Neutrophil (primary cell): ENCODE measurements at regions not wholly inside any gene's neighbourhood (a gene's known extent, or its start where the extent isn't known, plus 50 kb on each side); places are given as distances from the start of the nearest gene placed in this dataset.

Experiments used
- H3K27ac ChIP-seq: fragments of 200-600 bp; sonication (generic); 2 replicates; pipeline ENCODE4 v1.5.1; 2016; ENCODE audit warnings: mild to moderate bottlenecking, moderate library complexity
- H3K27me3 ChIP-seq: fragments of 200-600 bp; sonication (generic); 2 replicates; pipeline ENCODE4 v1.6.0; 2016; ENCODE audit warnings: mild to moderate bottlenecking
- H3K36me3 ChIP-seq: fragments of 200-600 bp; sonication (generic); 2 replicates; pipeline ENCODE4 v1.5.1; 2017
- H3K4me1 ChIP-seq, 2 experiments: fragments of 200-600 bp in 1 of 2; sonication (generic) in 1 of 2; 1 replicate in 1 of 2; 2 replicates in 1 of 2; pipeline versions ENCODE4 v1.5.1 to v1.6.1; 2013 to 2016; ENCODE audit warnings: low read depth in 1 of 2, low read length in 1 of 2, mild to moderate bottlenecking in 1 of 2, moderate library complexity in 1 of 2; ENCODE audit not compliant: control insufficient read depth in 1 of 2, insufficient read depth in 1 of 2
- H3K4me3 ChIP-seq, 2 experiments: fragments of 200-600 bp in 1 of 2; sonication (generic) in 1 of 2; 1 replicate in 1 of 2; 2 replicates in 1 of 2; pipeline ENCODE4 v1.5.1; 2013 to 2016; ENCODE audit warnings: low read depth in 1 of 2, low read length in 1 of 2, mild to moderate bottlenecking in 1 of 2, moderate library complexity in 1 of 2
- H3K9me3 ChIP-seq: fragments of 200-600 bp; sonication (generic); 2 replicates; pipeline ENCODE4 v1.5.1; 2016
- TF ChIP-seq, protein P1 (sequence below): fragments of 200-600 bp; sonication (generic); IDR thresholded peaks from 2 replicates; pipeline ENCODE4 v1.5.1; 2016; ENCODE audit warnings: antibody characterized with exemption

DNA sequence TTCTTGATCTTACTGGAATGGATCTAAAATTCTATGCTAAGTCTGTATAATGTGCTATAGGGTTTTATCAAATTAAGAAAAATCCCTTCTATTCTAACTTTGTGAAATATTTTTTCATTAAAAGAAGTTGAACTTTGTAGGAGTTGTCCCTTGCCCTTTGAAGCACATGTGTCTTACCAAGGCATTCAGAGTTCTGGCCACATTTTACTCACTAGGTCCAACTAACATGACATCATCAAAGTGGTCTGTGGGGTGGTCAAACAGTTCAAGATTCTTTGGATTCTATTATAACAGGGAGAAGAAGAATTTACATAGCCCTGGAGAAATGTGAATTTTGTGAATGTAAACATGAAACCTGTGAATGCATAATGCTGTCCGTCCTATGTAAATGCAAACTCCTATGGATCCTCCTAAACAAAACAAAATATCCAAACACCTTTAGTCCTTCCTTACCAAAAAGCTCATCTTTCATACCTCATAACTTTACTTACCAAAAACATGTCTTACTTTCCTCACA lies 88.7 kb downstream of the EBNA1BP2 start:
- Histone ChIP-seq H3K4me3 (no peak overlapping the region), H3K36me3 (no peaks in the 10 kb centered on the region), H3K9me3 (no peaks in the 10 kb centered on the region), H3K27ac (no peak overlapping the region), H3K27me3 (no peaks in the 10 kb centered on the region), H3K4me1 (no peaks in the 10 kb centered on the region)
- TF ChIP-seq, protein P1, sequence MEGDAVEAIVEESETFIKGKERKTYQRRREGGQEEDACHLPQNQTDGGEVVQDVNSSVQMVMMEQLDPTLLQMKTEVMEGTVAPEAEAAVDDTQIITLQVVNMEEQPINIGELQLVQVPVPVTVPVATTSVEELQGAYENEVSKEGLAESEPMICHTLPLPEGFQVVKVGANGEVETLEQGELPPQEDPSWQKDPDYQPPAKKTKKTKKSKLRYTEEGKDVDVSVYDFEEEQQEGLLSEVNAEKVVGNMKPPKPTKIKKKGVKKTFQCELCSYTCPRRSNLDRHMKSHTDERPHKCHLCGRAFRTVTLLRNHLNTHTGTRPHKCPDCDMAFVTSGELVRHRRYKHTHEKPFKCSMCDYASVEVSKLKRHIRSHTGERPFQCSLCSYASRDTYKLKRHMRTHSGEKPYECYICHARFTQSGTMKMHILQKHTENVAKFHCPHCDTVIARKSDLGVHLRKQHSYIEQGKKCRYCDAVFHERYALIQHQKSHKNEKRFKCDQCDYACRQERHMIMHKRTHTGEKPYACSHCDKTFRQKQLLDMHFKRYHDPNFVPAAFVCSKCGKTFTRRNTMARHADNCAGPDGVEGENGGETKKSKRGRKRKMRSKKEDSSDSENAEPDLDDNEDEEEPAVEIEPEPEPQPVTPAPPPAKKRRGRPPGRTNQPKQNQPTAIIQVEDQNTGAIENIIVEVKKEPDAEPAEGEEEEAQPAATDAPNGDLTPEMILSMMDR = no peak

DNA sequence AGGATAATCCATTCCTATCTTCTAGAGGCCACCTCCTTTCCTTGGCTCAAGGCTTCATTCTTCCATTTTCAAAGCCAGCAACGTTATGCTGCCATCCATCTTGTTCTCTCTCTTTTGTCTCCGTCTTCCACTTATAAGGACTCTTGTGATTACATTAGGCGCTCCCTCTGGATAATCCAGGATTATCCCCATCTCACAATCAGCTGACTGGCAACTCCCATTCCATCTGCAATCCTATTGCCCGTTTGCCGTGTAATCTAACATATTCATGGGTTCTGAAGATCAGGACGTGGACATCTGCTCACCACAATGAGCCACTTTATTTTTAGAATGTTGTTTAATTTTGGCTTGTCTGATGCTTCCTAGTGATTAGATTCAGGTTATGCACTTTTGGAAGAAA lies 89.3 kb downstream of the EBNA1BP2 start:
- no peaks in the 10 kb centered on the region for H3K9me3 ChIP-seq
- H3K27ac ChIP-seq = no peak overlapping the region
- no peaks in the 10 kb centered on the region for H3K36me3 ChIP-seq
- H3K4me1 ChIP-seq = no peaks in the 10 kb centered on the region
- TF ChIP-seq, protein P1 = no peak
- no peak overlapping the region for H3K4me3 ChIP-seq
- no peaks in the 10 kb centered on the region for H3K27me3 ChIP-seq

DNA sequence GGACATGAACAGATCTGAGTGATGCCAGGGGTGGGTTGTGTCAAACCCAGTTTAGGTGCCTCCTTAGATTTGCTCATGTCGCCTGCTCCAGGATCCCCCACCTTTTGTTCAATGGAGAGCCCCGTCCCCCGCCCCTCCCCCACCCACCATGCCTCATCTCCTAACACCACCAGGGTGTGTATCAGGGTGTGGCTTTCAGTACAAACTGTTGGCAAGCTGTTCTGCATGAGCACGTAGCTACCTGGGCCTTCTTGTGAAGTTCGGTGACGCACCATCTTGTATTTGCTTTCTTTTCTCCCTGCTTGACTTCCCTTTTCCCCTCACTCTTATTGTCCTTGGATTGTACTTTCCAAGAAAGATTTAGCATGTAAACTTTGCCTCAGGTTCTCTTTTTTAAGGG lies 94.8 kb downstream of the EBNA1BP2 start:
- H3K4me1 ChIP-seq = no peaks in the 10 kb centered on the region
- H3K36me3 ChIP-seq = no peaks in the 10 kb centered on the region
- H3K9me3 ChIP-seq = no peaks in the 10 kb centered on the region
- H3K4me3 ChIP-seq = no peak overlapping the region
- TF ChIP-seq, protein P1 = no peak
- H3K27me3 ChIP-seq = no peaks in the 10 kb centered on the region
- no peak overlapping the region for H3K27ac ChIP-seq

DNA sequence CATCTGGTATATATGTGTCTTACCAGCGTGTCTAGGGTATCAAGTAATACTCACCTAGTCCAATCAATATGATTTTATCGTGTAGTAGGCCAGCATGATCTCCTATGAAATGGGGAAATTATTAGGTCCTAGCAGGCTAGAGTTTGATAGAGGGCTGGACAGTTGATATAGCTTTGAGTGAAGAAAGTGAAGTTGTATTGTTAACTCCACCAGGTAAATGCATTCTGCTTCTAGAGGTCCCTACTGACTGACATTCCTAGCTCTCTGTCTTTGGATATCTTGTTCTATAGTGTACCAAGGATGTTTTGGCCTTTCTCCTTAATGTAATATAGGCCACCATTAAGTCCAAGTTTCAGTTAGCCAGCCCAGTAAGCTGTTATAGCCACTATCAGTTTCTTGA lies 97.4 kb downstream of the EBNA1BP2 start:
- no peak overlapping the region for H3K4me3 ChIP-seq
- H3K27me3 ChIP-seq = peaks cover 2% of the 10 kb centered on the region
- no peaks in the 10 kb centered on the region for H3K4me1 ChIP-seq
- no peak overlapping the region for H3K27ac ChIP-seq
- no peaks in the 10 kb centered on the region for H3K36me3 ChIP-seq
- H3K9me3 ChIP-seq = no peaks in the 10 kb centered on the region
- TF ChIP-seq, protein P1 = no peak

GRCh38 chr1:43074244-43074643 lies 97.8 kb downstream of the EBNA1BP2 start:
- Histone ChIP-seq H3K27ac (no peak overlapping the region), H3K4me1 (no peaks in the 10 kb centered on the region), H3K4me3 (no peak overlapping the region), H3K36me3 (no peaks in the 10 kb centered on the region), H3K27me3 (peaks cover 6% of the 10 kb centered on the region), H3K9me3 (no peaks in the 10 kb centered on the region)
- TF ChIP-seq, protein P1 = no peak
